HG03039 (cell line): ENCODE measurements at regions not wholly inside any gene's neighbourhood (a gene's known extent, or its start where the extent isn't known, plus 50 kb on each side); places are given as distances from the start of the nearest gene placed in this dataset.
A peak's percentile ranks its signal among the peaks of the same experiment; 100 is the strongest.

Experiments
- ATAC-seq: cut with Tn5 transposase; IDR thresholded peaks from one replicate; pipeline ENCODE4 v1.9.1; 2021; ENCODE audit warnings: mild to moderate bottlenecking, moderate library complexity; ENCODE audit not compliant: unreplicated experiment

- ATAC-seq: no peak
These were observed 56.3 kb downstream of the SLC24A2 start for GRCh38 chr9:19732441-19732951.

GRCh38 chr9:19728101-19728500 is 60.7 kb downstream of the SLC24A2 start:
- ATAC-seq: no peak

- no peak for ATAC-seq
These were observed 62.9 kb downstream of the SLC24A2 start for GRCh38 chr9:19725970-19726369.

- no peak for ATAC-seq
These were observed 68.5 kb downstream of the SLC24A2 start for GRCh38 chr9:19720377-19720776.

- no peak for ATAC-seq
These were observed 85.1 kb downstream of the SLC24A2 start for GRCh38 chr9:19703702-19704101.

- ATAC-seq: no peak
These were observed 86.8 kb downstream of the SLC24A2 start for GRCh38 chr9:19701991-19702390.

- no peak for ATAC-seq
These were observed 87.6 kb downstream of the SLC24A2 start for GRCh38 chr9:19701274-19701673.

GRCh38 chr9:19700699-19701098 is 88.1 kb downstream of the SLC24A2 start:
- ATAC-seq: no peak

GRCh38 chr9:19699756-19700155 is 89.1 kb downstream of the SLC24A2 start:
- no peak for ATAC-seq

GRCh38 chr9:19698960-19699359 is 89.9 kb downstream of the SLC24A2 start:
- ATAC-seq: no peak

- ATAC-seq: no peak
These were observed 94.2 kb downstream of the SLC24A2 start for GRCh38 chr9:19694601-19695000.

- no peak for ATAC-seq
These were observed 98.7 kb downstream of the SLC24A2 start for GRCh38 chr9:19690128-19690527.

- ATAC-seq: no peak
These were observed 99.3 kb downstream of the SLC24A2 start for GRCh38 chr9:19689328-19690101.

- no peak for ATAC-seq
These were observed 105.1 kb downstream of the SLC24A2 start for GRCh38 chr9:19683715-19684114.

- ATAC-seq: no peak
These were observed 106.4 kb downstream of the SLC24A2 start for GRCh38 chr9:19682397-19682796.

GRCh38 chr9:19681846-19682245 is 107.0 kb downstream of the SLC24A2 start:
- no peak for ATAC-seq

- ATAC-seq: no peak
These were observed 110.9 kb downstream of the SLC24A2 start for GRCh38 chr9:19677924-19678323.

GRCh38 chr9:19675492-19675891 is 113.3 kb downstream of the SLC24A2 start:
- ATAC-seq: no peak

GRCh38 chr9:19666575-19666974 is 122.3 kb downstream of the SLC24A2 start:
- no peak for ATAC-seq

- ATAC-seq: peak; percentile 99
These were observed 123.5 kb downstream of the SLC24A2 start for GRCh38 chr9:19665146-19665863.

GRCh38 chr9:19663570-19663969 is 125.3 kb downstream of the SLC24A2 start:
- ATAC-seq: no peak

- no peak for ATAC-seq
These were observed 126.6 kb downstream of the SLC24A2 start for GRCh38 chr9:19662213-19662612.
